ENCODE measurements at regions not wholly inside any gene's neighbourhood (a gene's known extent, or its start where the extent isn't known, plus 50 kb on each side); places are given as distances from the start of the nearest gene placed in this dataset.
A peak's percentile ranks its signal among the peaks of the same experiment; 100 is the strongest.

- DNase-seq, result no peak
Measured at GRCh38 chr1:48164571-48164970, 57.9 kb upstream of the SLC5A9 start.

GRCh38 chr1:48160486-48161132 lies 61.9 kb upstream of the SLC5A9 start:
- DNase-seq, result no peak

- DNase-seq, result no peak
Measured at GRCh38 chr1:48139275-48139674, 83.2 kb upstream of the SLC5A9 start.

DNA sequence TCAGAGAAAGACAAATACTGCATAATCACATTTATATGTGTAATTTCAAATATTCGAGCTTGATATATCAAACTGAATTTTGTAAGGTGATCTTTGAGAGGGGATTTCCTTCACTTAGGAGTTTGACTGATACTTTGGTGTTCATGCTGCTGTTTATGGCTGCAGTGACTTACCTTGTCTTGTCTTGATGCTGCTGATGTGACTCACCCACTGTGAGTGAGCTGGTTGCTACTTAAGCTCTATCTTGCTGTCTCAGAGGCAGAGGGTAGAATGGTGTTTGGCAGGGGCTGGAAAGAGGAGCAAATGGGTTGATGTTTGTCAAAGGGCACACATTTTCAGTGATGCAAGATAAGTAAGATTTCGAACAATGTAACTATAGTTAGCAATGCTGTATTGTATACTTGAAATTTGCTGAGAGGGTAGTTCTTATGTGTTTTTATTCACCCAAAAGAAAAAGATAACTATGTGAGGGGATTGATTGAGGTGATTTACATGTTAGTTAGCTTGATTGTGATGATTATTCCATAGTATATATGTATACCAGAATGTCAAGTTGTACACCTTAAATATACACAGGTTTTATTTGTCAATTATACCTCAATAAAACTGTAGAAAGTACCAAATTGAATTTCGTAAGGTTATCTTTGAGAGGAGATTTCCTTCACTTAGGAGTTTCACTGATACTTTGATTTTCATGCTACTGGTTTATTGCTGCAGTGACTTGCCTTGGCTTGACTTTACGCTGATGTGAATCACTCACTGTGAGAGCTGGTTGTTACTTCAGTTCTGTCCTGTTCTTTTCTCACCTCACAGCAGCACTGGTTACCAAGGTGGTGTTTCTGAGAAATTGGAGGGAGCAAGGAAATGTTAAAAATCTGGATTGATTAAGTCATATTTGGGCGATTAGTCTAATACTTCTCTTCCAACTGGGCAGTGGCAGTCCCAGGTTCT lies 94.5 kb upstream of the SLC5A9 start:
- DNase-seq, result no peak

DNA sequence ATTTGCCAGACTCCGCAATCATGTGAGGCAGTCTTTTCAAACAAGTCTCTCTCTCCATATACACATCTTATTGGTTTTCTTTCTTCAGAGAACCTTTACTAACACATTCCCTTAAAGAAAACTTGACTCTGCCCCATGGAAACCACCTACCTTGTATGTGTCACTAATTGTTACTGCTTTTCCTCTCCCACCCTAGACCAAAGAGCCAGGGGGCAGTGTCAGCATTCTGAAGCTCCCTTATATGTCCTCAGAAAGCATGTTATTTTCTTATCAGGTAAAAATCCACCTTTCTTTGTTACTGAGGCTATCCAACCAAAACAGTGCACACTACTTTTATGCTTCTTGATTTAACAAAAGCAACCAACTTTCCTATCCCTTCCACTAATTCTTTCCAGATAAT lies 98.9 kb upstream of the SLC5A9 start:
- no peak for DNase-seq

GRCh38 chr1:48121955-48122354 lies 100.6 kb upstream of the SLC5A9 start:
- no peak for DNase-seq

- no peak for DNase-seq
Measured at GRCh38 chr1:48120621-48121020, 101.9 kb upstream of the SLC5A9 start.

DNA sequence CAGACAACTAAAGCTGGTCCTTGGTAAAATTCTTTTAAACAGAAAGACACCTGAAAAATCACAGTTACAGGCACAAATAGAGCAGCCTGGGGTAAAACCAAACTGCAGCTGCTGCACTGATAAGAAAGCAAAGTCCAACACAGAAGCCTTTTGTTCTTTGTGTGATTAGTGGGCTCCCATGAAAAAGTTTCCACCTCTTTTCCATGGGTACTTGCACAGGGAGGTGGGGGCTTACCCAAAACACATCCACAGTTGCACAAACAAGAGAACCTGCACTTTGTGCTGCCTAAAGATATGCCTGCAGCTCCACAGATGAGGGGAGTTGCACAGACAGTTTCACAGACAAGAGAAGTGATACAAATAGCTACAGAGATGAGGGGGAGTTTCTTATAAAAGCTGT lies 106.7 kb upstream of the SLC5A9 start:
- DNase-seq, result no peak

DNA sequence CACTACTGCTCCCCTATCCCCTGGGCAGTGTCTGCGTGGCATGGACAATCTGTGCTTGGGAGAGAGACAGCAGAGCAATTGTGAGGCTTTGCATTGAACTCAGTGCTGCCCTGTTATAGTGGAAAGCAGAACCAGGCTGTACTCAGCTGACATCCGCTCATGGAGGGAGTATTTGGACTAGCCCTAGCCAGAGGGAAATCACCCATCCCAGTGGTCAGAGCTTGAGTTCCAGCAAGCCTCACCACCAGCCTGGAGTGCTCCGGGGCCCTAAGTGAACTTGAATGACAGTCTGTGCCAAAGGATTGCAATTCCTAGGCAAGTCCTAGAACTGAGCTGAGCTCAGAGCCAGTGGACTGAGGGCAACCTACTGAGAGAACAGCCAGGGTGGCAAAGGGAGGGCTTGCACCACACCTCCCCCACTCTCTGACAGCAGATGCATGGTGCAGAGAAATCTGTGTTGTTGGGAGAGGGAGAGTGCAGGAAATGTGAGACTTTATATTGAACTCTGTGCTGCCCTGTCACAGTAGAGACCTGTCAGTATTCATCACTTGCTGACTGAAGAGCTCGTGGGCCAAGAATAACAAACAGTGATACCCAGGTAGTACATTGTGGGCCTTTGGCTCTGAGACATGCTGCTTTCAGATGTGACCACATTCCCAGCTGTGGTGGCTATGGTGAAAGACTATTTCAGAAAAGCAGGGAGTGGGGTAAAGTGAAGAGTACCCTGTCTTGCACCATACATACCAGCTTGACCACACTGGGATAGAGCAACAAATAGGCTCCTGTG lies 107.7 kb upstream of the SLC5A9 start:
- no peak for DNase-seq

- DNase-seq, result peak in 1 of 2 donors; percentile 6
Measured at GRCh38 chr1:48109390-48110013, 112.3 kb upstream of the TRABD2B start.

DNA sequence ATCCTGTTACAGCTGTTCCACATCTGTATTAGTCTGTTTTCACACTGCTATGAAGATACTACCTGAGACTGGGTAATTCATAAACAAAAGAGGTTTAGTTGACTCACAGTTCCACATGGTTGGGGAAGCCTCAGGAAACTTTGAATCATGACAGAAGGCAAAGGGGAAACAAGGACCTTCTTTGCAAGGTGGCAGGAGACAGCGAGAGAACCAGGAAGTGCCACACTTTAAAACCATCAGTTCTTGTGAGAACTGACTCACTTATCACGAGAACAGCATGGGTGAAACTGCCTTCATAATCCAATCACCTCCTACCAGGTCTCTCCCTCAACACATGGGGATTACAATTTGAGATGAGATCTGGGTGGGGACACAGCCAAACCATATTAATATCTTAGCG lies 110.3 kb upstream of the TRABD2B start:
- no peak for DNase-seq

- no peak for DNase-seq
Measured at GRCh38 chr1:48106049-48106448, 108.9 kb upstream of the TRABD2B start.

GRCh38 chr1:48105165-48105564 lies 108.0 kb upstream of the TRABD2B start:
- no peak for DNase-seq

- no peak for DNase-seq
Measured at GRCh38 chr1:48103495-48103894, 106.3 kb upstream of the TRABD2B start.

DNA sequence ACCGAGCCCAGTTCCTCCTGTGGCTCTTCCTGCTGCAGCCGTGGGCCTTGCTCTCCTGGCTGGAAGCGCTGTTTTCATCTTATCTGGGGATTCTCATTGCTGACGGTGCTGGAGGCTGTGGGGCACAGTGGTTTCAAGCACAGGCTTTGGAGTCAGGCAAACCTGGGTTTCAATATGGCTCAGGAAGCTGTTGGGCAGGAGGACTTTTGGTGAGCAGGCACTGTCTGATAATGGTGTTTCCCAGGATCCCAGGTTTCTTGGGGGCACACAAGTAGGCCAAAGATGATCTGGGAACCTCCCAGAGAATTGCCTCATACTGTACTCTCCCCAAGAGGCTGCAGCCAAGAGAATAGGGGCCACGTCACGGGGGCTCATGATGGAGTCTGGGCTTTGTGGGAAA lies 105.6 kb upstream of the TRABD2B start:
- no peak for DNase-seq

DNA sequence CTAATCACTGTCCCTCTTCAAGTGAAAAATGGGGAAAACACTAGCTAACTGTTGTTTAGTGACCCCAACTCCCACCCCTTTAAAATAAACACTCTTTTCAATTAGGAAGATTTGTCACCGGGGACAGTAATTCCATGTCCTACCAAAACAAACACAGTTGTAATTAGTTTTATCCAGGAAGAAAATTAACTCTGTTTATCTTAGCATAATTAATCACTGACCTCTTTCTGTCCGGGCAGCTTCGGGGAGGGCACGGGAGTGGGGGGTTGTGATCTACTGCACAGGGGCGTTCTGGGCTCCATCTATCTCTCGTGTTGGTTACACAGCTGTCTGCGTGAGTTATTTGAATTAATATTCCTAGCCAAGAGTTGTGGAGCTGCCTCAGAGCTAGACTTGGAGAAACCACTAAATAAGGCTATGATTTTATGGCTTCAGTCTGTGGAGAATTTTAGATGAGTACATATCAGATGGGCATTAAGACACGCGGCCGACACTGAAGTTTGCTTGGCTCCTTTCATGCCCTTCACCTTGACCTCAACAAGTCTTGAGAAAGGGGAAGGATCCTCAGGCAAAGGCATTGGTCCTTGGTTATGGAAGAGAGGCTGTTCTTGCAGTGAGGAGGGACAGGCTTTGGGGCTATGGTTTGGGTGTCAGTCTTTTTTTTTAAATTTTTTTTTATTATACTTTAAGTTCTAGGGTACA lies 102.0 kb upstream of the TRABD2B start:
- no peak for DNase-seq

GRCh38 chr1:48093696-48094528 lies 96.7 kb upstream of the TRABD2B start:
- no peak for DNase-seq

- no peak for DNase-seq
Measured at GRCh38 chr1:48093147-48093546, 96.0 kb upstream of the TRABD2B start.

DNA sequence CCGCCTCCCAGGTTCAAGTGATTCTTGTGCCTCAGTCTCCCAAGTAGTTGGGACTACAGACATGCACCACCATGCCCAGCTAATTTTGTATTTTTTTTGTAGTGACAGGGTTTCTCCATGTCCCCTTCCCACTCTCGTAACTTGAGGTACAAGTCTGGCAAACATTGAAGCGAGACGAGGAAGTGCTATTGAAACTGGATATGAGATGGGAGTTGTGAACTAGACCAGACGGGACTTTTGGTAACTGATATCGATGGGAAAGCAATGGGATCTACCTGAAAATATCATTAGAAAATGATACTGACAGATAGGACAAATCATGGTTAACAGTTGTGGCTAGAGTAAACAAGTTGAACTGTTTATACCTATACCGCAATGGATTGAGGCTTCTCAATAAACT lies 95.2 kb upstream of the TRABD2B start:
- DNase-seq, result no peak

DNA sequence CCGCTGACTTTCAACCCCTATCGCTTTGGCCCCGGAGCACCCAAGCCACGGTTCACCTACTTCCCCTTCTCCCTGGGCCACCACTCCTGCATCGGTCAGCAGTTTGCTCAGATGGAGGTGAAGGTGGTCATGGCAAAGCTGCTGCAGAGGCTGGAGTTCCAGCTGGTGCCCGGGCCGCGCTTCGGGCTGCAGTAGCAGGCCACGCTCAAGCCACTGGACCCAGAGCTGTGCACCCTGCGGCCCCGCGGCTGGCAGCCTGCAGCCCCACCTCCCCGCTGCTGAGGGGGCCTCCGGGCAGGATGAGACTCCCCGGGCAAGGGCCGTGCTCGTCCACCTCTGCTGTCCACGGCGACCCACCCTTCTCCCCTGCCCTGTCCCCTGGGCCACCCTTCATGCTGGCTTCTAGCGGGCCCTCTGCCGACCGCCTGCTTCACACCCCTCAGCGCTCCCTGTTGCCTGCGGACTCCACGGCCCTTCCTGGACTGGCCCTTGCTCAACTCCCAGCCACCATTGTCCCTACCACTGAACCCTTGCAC lies 92.2 kb upstream of the TRABD2B start:
- DNase-seq, result no peak

GRCh38 chr1:48084826-48085225 lies 87.6 kb upstream of the TRABD2B start:
- no peak for DNase-seq

Data from bone marrow (tissue), 2 donors.